Neural progenitor cell (in vitro differentiated cells): ENCODE measurements at regions not wholly inside any gene's neighbourhood (a gene's known extent, or its start where the extent isn't known, plus 50 kb on each side); places are given as distances from the start of the nearest gene placed in this dataset.

Source experiments
- CTCF ChIP-seq: fragments of 200-600 bp; sonication (generic); IDR thresholded peaks from 2 replicates; pipeline ENCODE4 v1.5.1; 2017; ENCODE audit warnings: antibody characterized with exemption, mild to moderate bottlenecking
- EZH2phosphoT487 ChIP-seq: fragments of 200-600 bp; sonication (generic); IDR thresholded peaks from 2 replicates; pipeline ENCODE4 v1.6.1; 2017; ENCODE audit warnings: antibody characterized with exemption

GRCh38 chr6:19399406-19399805, 437.8 kb upstream of the ID4 start:
- TF ChIP-seq CTCF (no peak), EZH2phosphoT487 (no peak)
